GM12878 (cell line): ENCODE measurements at regions not wholly inside any gene's neighbourhood (a gene's known extent, or its start where the extent isn't known, plus 50 kb on each side); places are given as distances from the start of the nearest gene placed in this dataset.

Experiments used
- ATAC-seq: fragments of 200-7000 bp; cut with Tn5 transposase; 3 replicates; pipeline ENCODE4 v1.9.1; 2020; ENCODE audit warnings: mild to moderate bottlenecking, moderate library complexity
- BruUV-seq: library from RNA; stranded (reverse); fragments of 400-500 nt; replicated peaks from 2 replicates; lab custom pipeline; 2021; lab: Mats Ljungman, UMichigan
- CTCF ChIA-PET: fragments of 300-600 bp; sonication (Branson Sonifier 250); formaldehyde crosslinking; extraction: SDS; loops from one replicate; lab custom pipeline; 2021; ENCODE audit warnings: inconsistent platforms; lab: Yijun Ruan, JAX
- POLR2A ChIA-PET: fragments of 350-600 bp; formaldehyde crosslinking; extraction: SDS; loops from one replicate; lab custom pipeline; 2021; ENCODE audit warnings: inconsistent platforms; lab: Charles Lee
- RAD21 ChIA-PET: fragments of 300-600 bp; sonication (Branson Sonifier 250); formaldehyde crosslinking; loops from one replicate; lab custom pipeline; 2023; ENCODE audit warnings: antibody characterized with exemption; ENCODE audit not compliant: unreplicated experiment; lab: Charles Lee
- SMC1A ChIA-PET: fragments of 300-600 bp; sonication (Branson Sonifier 250); formaldehyde crosslinking; loops from one replicate; lab custom pipeline; 2023; ENCODE audit not compliant: unreplicated experiment, uncharacterized antibody; lab: Charles Lee
- DNase-seq: peaks from one replicate; pipeline ENCODE4 v3.0.0-alpha.2; 2011; ENCODE audit warnings: low read depth, low spot score
- FAIRE-seq: peaks from 3 replicates; lab custom pipeline; 2011; peaks lifted over from hg19 to GRCh38; lab: Jason Lieb, UNC
- H2AFZ ChIP-seq: 2 replicates; pipeline ENCODE4 v1.6.0; 2011; ENCODE audit warnings: low read depth, low read length, control low read depth; ENCODE audit not compliant: control insufficient read depth
- H3K27ac ChIP-seq: 2 replicates; pipeline ENCODE4 v1.5.1; 2011; ENCODE audit warnings: control low read depth; ENCODE audit not compliant: control insufficient read depth, insufficient read depth
- H3K27me3 ChIP-seq, 2 experiments: replicated peaks in 1 of 2; 2 replicates each; pipeline versions ENCODE4 v1.6.0 to v1.6.1; 2011; ENCODE audit warnings: low read length in 1 of 2; ENCODE audit not compliant: control insufficient read depth in 2 of 2, insufficient read depth in 2 of 2
- H3K36me3 ChIP-seq, 2 experiments: 2 replicates each; pipeline ENCODE4 v1.5.1; 2011; ENCODE audit warnings: low read length in 1 of 2; ENCODE audit not compliant: control insufficient read depth in 2 of 2, insufficient read depth in 2 of 2
- H3K4me1 ChIP-seq: 2 replicates; pipeline ENCODE4 v1.6.1; 2011; ENCODE audit warnings: mild to moderate bottlenecking, low read length, moderate library complexity, mixed read lengths; ENCODE audit not compliant: control insufficient read depth, insufficient read depth
- H3K4me2 ChIP-seq: 2 replicates; pipeline ENCODE4 v1.6.0; 2011; ENCODE audit warnings: control low read depth; ENCODE audit not compliant: control insufficient read depth, insufficient read depth
- H3K4me3 ChIP-seq: fragments of 200-600 bp; sonication (generic); 2 replicates; pipeline ENCODE4 v1.5.1; 2016
- H3K79me2 ChIP-seq: 2 replicates; pipeline ENCODE4 v1.6.0; 2011; ENCODE audit warnings: low read length; ENCODE audit not compliant: control insufficient read depth, insufficient read depth
- H3K9ac ChIP-seq: 2 replicates; pipeline ENCODE4 v1.8.0; 2011; ENCODE audit warnings: low read length, control low read depth, mixed read lengths; ENCODE audit not compliant: control insufficient read depth, insufficient read depth
- H3K9me3 ChIP-seq: replicated peaks from 3 replicates; pipeline ENCODE4 v1.5.1; 2011; ENCODE audit warnings: mild to moderate bottlenecking, low read length; ENCODE audit not compliant: control insufficient read depth, insufficient read depth
- H4K20me1 ChIP-seq: 2 replicates; pipeline ENCODE4 v1.6.0; 2011; ENCODE audit not compliant: control insufficient read depth, insufficient read depth
- CEBPB ChIP-seq, 2 experiments: fragments of 150-350 bp in 1 of 2; IDR thresholded peaks; 2 replicates each; pipeline ENCODE4 v1.6.1; 2012 to 2014; ENCODE audit warnings: low read depth in 2 of 2, low read length in 2 of 2, borderline replicate concordance in 1 of 2, inconsistent platforms in 1 of 2
- CHD2 ChIP-seq: IDR thresholded peaks from 2 replicates; pipeline ENCODE4 v1.6.1; 2011; ENCODE audit warnings: low read depth, low read length, improper control_type of control experiment, borderline replicate concordance
- ELK1 ChIP-seq: IDR thresholded peaks from 2 replicates; pipeline ENCODE4 v1.6.1; 2012; ENCODE audit warnings: low read depth, low read length, improper control_type of control experiment
- EP300 ChIP-seq, 2 experiments: fragments of 150-350 bp in 1 of 2; IDR thresholded peaks; 2 replicates each; pipeline ENCODE4 v1.6.1; 2011 to 2012; ENCODE audit warnings: low read depth in 2 of 2, low read length in 2 of 2, borderline replicate concordance in 1 of 2, improper control_type of control experiment in 1 of 2, inconsistent platforms in 1 of 2; ENCODE audit not compliant: control insufficient read depth in 1 of 2
- KAT2A ChIP-seq: conservative IDR thresholded peaks from 2 replicates; pipeline ENCODE4 v1.6.1; 2011; ENCODE audit warnings: low read depth, low read length; ENCODE audit not compliant: control insufficient read depth
- MYC ChIP-seq: IDR thresholded peaks from 2 replicates; pipeline ENCODE4 v1.6.1; 2011; ENCODE audit warnings: mild to moderate bottlenecking, low read length, moderate library complexity, inconsistent platforms; ENCODE audit not compliant: insufficient read depth, insufficient replicate concordance, insufficient read length, severe bottlenecking
- NBN ChIP-seq: fragments of 450-650 bp; IDR thresholded peaks from 2 replicates; pipeline ENCODE4 v1.6.1; 2016
- POU2F2 ChIP-seq: IDR thresholded peaks from 3 replicates; pipeline ENCODE4 v1.6.1; 2011; ENCODE audit warnings: low read depth, mild to moderate bottlenecking, low read length, borderline replicate concordance
- SIX5 ChIP-seq: IDR thresholded peaks from 2 replicates; pipeline ENCODE4 v1.6.1; 2011; ENCODE audit warnings: mild to moderate bottlenecking, low read depth, low read length, moderate library complexity; ENCODE audit not compliant: severe bottlenecking
- TBL1XR1 ChIP-seq: IDR thresholded peaks from 2 replicates; pipeline ENCODE4 v1.6.1; 2012; ENCODE audit warnings: low read depth, low read length, improper control_type of control experiment
- WGBS: methylation state at CpG from one replicate; pipeline ENCODE4 v1.1.6; 2016; ENCODE audit warnings: low lambda C conversion rate; ENCODE audit not compliant: insufficient replicate concordance, insufficient coverage; ENCODE audit errors: missing lambda C conversion rate; 5-methylcytosine and 5-hydroxymethylcytosine counted together
- in situ Hi-C: fragments of 300-500 bp; cut with MboI; formaldehyde crosslinking; loops from 9 replicates; pipeline ENCODE4 v1.14.3; 2018; ENCODE audit warnings: mixed read lengths
- intact Hi-C: fragments of 100-400 bp; cut with micrococcal nuclease; formaldehyde crosslinking; loops from one replicate; pipeline ENCODE4 v1.14.2; 2022; ENCODE audit not compliant: unreplicated experiment
- TF ChIP-seq, protein P1 (sequence below): fragments of 450-650 bp; formaldehyde crosslinking; IDR thresholded peaks from 2 replicates; pipeline ENCODE4 v1.5.0; 2022; ENCODE audit warnings: mild to moderate bottlenecking, missing genetic modification characterization

DNA sequence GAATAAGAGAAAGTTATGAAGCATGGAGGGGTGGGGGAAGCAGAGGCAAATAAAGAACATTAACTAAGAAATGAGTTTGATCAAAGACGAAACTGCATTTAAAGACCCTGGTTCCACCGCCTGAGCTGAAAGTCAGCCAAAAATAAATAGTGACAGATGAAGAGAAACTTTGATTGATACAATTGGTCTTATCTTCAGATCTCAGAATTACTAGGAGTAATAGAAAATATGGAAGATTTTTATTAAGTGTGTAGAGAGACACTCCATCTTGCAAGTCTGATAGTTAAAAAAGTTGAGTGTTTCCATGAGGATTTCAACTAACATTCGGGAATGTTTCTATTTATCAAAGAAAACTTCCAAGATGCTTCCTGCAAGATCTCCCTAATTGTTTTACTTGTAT is 418.2 kb upstream of the ADGRL2 start (continued):
- TF ChIP-seq CHD2 (no peak), NBN (no peak)
- TF ChIP-seq, all 136 proteins: peak for 0

DNA sequence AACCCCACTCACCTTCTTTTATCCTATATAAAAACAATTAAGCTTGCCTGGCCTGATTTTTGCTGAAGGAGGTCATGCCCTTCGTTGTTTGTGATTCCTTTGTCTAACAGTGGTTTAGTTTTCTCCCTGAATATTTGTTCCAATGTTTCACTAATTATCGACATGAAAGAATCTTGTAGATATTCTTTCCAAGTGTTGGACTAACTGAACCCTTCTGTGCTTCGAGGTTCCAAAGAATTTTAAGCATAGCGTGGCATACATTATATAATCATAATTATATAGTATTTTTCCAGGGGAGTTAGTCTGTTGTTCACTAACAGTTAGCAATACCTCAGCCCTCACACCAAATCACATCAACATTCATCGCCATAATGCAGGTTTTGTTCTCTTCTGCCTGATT is 418.9 kb upstream of the ADGRL2 start:
- POLR2A ChIA-PET, result no interaction called here
- SMC1A ChIA-PET, result no interaction called here
- Histone ChIP-seq H3K27ac (no peak overlapping the region), H3K9ac (no peak overlapping the region), H2AFZ (no peak overlapping the region), H3K79me2 (no peaks in the 10 kb centered on the region), H3K4me1 (no peaks in the 10 kb centered on the region), H3K4me3 (no peak overlapping the region), H3K36me3 (no peaks in the 10 kb centered on the region), H3K9me3 (no peaks in the 10 kb centered on the region), H4K20me1 (no peaks in the 10 kb centered on the region)
- ATAC-seq, result no peak
- no peak for FAIRE-seq
- 35% methylated on average over 5 of the region's 5 CpGs for WGBS
- RAD21 ChIA-PET, result no interaction called here
- no peak for DNase-seq
- no TSS peak for BruUV-seq
- CTCF ChIA-PET, result no interaction called here
- TF ChIP-seq KAT2A (no peak), ELK1 (no peak), CEBPB (IDR thresholded peaks at IDR 0.05; ENCODE audit: borderline replicate concordance in 1 of 2, low read depth in 2 of 2, low read length in 2 of 2) (no peak), TBL1XR1 (no peak), SIX5 (no peak), EP300 (IDR thresholded peaks at IDR 0.05; ENCODE audit: borderline replicate concordance in 1 of 2, control insufficient read depth in 1 of 2, low read depth in 2 of 2, low read length in 2 of 2) (no peak), MYC (no peak), POU2F2 (no peak)
- TF ChIP-seq, protein P1, sequence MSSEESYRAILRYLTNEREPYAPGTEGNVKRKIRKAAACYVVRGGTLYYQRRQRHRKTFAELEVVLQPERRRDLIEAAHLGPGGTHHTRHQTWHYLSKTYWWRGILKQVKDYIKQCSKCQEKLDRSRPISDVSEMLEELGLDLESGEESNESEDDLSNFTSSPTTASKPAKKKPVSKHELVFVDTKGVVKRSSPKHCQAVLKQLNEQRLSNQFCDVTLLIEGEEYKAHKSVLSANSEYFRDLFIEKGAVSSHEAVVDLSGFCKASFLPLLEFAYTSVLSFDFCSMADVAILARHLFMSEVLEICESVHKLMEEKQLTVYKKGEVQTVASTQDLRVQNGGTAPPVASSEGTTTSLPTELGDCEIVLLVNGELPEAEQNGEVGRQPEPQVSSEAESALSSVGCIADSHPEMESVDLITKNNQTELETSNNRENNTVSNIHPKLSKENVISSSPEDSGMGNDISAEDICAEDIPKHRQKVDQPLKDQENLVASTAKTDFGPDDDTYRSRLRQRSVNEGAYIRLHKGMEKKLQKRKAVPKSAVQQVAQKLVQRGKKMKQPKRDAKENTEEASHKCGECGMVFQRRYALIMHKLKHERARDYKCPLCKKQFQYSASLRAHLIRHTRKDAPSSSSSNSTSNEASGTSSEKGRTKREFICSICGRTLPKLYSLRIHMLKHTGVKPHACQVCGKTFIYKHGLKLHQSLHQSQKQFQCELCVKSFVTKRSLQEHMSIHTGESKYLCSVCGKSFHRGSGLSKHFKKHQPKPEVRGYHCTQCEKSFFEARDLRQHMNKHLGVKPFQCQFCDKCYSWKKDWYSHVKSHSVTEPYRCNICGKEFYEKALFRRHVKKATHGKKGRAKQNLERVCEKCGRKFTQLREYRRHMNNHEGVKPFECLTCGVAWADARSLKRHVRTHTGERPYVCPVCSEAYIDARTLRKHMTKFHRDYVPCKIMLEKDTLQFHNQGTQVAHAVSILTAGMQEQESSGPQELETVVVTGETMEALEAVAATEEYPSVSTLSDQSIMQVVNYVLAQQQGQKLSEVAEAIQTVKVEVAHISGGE, result no peak
- TF ChIP-seq, all 136 proteins: peak for 0
- H3K4me2 ChIP-seq, result no peak overlapping the region
- in situ Hi-C loops, result no loop called here
- intact Hi-C loops, result no loop called here
- H3K27me3 ChIP-seq, result no peaks in the 10 kb centered on the region
